NCI-H2196 treated with DMSO at 0.1 percent for 48 hours (cell line): ENCODE measurements at regions not wholly inside any gene's neighbourhood (a gene's known extent, or its start where the extent isn't known, plus 50 kb on each side); places are given as distances from the start of the nearest gene placed in this dataset.

Experiments used
- DNase-seq: peaks from one replicate; lab custom pipeline; 2025; ENCODE audit not compliant: unreplicated experiment; lab: John Stamatoyannopoulos, UW

- no peak for DNase-seq
Observed at GRCh38 chr13:79267560-79267959, 138.5 kb downstream of the RBM26 start.

- no peak for DNase-seq
Observed at GRCh38 chr13:79258489-79258888, 147.6 kb downstream of the RBM26 start.

DNA sequence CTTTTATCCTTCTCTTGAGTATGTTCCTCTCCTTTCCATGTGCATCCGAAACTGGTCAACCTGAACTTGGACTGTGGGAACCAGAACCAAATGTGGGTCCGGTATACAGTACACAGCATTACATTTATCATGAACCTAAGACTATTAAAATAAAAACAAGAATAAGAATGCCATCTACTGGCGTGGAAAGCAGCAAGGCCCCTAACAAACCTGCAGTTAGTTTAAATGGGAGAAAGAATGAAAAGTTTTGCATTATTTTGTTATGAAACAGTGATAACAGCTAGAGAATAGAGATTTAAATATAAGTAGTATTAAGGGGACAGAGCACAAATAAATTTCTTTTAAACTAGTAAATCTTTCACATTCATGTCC is 159.5 kb downstream of the RBM26 start:
- DNase-seq, result peak; percentile 0

DNA sequence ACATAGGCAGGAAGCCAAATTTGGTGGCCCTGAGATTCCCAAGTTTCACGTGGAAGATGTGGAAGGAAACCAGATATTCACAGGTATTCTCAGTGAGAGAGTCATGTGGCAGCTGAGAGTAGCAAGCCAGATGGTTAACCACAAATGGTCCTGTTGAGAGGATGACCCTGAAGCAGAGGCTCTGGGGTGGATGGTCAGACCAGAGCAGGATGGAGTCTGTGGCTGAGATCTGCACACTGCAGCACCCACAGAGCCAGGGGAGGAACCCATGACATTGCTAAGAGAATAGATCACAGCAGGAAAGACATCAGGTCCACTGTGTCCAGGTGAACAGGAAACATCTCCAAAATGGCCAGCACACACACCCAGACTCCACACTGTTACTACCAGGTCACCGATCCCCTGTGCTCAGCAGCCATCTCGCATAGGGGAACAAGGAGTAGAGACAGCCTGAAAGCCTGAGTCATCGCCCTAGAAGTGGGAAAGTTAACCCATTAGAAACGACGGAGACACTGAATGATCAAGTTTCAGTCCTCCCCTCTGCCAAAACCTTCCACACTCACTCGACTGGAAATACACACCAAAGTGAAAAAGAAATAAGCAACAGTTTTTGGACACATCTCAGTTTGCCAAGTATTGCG is 160.0 kb downstream of the RBM26 start:
- DNase-seq, result no peak

GRCh38 chr13:79241697-79242096 is 164.4 kb downstream of the RBM26 start:
- no peak for DNase-seq

- no peak for DNase-seq
Observed at GRCh38 chr13:79237981-79238380, 168.1 kb downstream of the RBM26 start.

- DNase-seq, result no peak
Observed at GRCh38 chr13:79231887-79232286, 174.2 kb downstream of the RBM26 start.

DNA sequence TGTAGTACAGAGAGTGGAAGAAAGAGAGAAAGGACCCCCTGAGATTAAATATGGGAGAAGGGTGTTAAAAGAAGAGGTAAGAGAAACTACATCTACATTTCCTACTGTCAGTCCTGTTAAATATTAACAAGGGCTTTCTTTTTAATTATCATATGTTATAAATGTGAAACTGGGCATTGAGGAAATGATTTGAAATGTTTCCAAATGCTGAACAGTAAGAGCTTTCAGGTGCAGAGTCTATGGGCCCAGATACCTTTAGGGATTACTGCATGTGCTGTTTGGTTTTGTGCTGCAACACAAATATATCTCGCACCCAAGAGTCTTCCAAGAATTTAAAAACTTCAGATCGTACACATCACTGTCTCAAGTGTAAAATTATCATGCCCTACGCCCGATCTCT is 176.3 kb downstream of the RBM26 start:
- DNase-seq, result no peak

DNA sequence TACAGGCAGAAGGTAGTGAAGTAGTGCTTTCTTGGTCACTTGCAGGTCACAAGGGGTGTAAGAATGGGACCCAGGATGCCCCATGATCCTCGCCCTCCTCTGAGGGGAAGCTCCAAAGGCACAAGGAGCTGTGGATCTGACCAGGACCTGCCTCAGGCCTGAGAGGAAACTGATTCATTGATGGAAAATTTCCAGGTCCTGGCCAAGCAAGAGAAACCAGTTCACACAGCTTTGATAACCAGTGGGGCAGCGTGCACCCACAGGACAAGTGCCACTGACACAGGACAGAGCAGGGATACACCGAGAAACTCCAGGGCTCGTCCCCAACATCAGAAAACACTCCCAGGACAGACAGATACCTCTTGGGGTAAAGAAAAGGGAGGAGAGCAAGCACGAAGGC is 177.1 kb downstream of the RBM26 start:
- DNase-seq, result no peak

- DNase-seq, result no peak
Observed at GRCh38 chr13:79227418-79227817, 178.6 kb downstream of the RBM26 start.

- DNase-seq, result no peak
Observed at GRCh38 chr13:79226938-79227337, 179.1 kb downstream of the RBM26 start.

GRCh38 chr13:79226250-79226649 is 179.8 kb downstream of the RBM26 start:
- DNase-seq, result no peak

- no peak for DNase-seq
Observed at GRCh38 chr13:79225487-79226232, 180.4 kb downstream of the RBM26 start.

- DNase-seq, result no peak
Observed at GRCh38 chr13:79222427-79223205, 183.4 kb downstream of the RBM26 start.

DNA sequence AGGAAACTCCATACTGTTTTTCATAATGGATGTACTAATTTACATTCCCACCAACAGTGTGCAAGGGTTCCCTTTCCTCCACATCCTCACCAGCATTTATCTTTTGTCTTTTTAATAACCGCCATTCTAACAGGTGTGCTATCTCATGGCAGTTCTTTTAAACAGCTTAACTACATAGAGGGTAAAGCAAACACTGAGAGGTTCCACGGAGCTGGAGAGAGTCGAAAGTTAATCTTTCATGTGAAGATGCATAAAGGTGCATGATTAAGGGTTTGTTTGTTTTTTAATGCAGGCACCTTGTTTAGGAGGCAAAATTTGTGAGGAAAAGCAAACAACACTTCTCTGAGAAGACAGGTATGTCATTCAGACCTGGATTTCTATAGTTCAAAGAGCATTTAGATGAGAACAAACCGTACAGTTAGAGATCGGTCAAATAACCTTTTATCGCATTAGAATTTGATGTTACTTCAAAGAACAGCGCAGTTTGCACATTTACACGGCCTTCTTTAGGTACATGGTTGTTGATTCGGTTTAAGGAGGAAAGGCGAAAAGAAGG is 193.9 kb downstream of the RBM26 start:
- DNase-seq, result no peak

- no peak for DNase-seq
Observed at GRCh38 chr13:79211377-79211776, 194.7 kb downstream of the RBM26 start.

DNA sequence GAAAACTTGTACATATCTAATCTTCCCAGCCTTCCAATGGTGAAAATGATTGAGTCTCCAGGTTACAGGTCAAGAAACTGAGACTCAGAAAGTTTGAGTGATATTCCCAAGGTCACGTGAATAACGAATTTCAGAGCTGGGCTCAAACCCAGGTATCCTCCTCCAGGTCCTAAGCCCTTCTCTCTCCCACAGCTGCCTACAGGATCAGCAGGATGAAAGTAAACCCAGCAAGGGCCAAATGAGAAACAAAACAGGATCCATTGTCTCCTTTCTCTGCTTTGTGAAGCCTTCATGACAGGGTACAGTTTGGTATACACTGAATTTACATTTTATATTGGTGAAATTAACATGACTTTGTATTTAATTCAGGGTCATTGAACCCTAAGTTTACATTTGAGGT is 208.1 kb downstream of the RBM26 start:
- DNase-seq, result no peak

GRCh38 chr13:79196843-79197242 is 209.2 kb downstream of the RBM26 start:
- no peak for DNase-seq

- DNase-seq, result no peak
Observed at GRCh38 chr13:79196366-79196765, 209.7 kb downstream of the RBM26 start.

DNA sequence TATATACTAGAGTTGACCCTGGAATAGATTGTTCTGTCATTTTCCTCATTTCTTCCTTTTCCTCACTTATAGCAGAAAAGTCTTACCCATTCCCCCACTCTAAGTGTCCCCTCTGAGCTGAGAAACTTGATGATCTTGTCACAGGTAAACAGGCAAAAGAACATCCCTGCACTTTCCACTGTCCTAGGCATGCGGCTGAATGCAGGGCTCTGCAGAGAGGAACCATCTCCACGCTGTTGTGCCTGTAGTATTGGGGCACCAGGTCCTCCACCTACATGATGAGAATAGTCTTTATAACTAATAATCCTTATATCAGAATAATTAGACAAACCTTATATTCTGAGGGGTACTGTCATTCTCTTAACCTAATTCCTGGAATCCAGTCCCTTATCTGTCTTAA is 211.3 kb downstream of the RBM26 start:
- no peak for DNase-seq

GRCh38 chr13:79194272-79194671 is 211.8 kb downstream of the RBM26 start:
- no peak for DNase-seq

GRCh38 chr13:79191501-79191900 is 214.6 kb downstream of the RBM26 start:
- no peak for DNase-seq
